Activated CD4-positive, alpha-beta T cell treated with anti-CD3 and anti-CD28 coated beads for 36 hours (primary cell): ENCODE measurements at regions not wholly inside any gene's neighbourhood (a gene's known extent, or its start where the extent isn't known, plus 50 kb on each side); places are given as distances from the start of the nearest gene placed in this dataset.

Experiments used
- ATAC-seq: fragments of 200-7000 bp; cut with Tn5 transposase; one replicate; pipeline ENCODE4 v1.10.0; 2021; ENCODE audit warnings: mild to moderate bottlenecking, moderate library complexity
- CTCF ChIA-PET: fragments of 350-600 bp; sonication (Branson Sonifier 250); formaldehyde crosslinking; loops from one replicate; lab custom pipeline; 2021; ENCODE audit warnings: antibody characterized with exemption; lab: Charles Lee
- POLR2A ChIA-PET: fragments of 350-600 bp; sonication (Branson Sonifier 250); formaldehyde crosslinking; loops from one replicate; lab custom pipeline; 2021; ENCODE audit warnings: antibody characterized with exemption, inconsistent platforms; lab: Charles Lee
- DNase-seq: peaks from one replicate; pipeline ENCODE4 v3.0.0-alpha.2; 2020
- H3K27ac Mint-ChIP-seq: one replicate; pipeline ENCODE4 v1.8.0; 2021; ENCODE audit warnings: mixed read lengths
- H3K27me3 Mint-ChIP-seq: one replicate; pipeline ENCODE4 v1.8.0; 2021; ENCODE audit warnings: mixed read lengths
- H3K36me3 Mint-ChIP-seq: one replicate; pipeline ENCODE4 v1.8.0; 2021; ENCODE audit warnings: low read depth, mixed read lengths
- H3K4me1 Mint-ChIP-seq: one replicate; pipeline ENCODE4 v1.8.0; 2021; ENCODE audit warnings: mixed read lengths
- H3K4me3 Mint-ChIP-seq: one replicate; pipeline ENCODE4 v1.8.0; 2021; ENCODE audit warnings: mild to moderate bottlenecking, moderate library complexity, mixed read lengths
- H3K9me3 Mint-ChIP-seq: one replicate; pipeline ENCODE4 v1.8.0; 2021; ENCODE audit warnings: low read depth, mixed read lengths
- intact Hi-C, 2 experiments: fragments of 100-400 bp; cut with DNase I in 1 of 2; cut with micrococcal nuclease in 1 of 2; formaldehyde crosslinking; loops; one replicate each; pipeline versions ENCODE4 v1.14.2 to v1.15.1; 2022 to 2024; cut with DNase I, micrococcal nuclease

- H3K36me3 Mint-ChIP-seq: no peaks in the 10 kb centered on the region
- ChIA-PET POLR2A (no interaction called here), CTCF (no interaction called here)
- intact Hi-C loops: no loop called here
- no peak for ATAC-seq
- H3K27me3 Mint-ChIP-seq: peaks cover 5% of the 10 kb centered on the region
- no peaks in the 10 kb centered on the region for H3K4me1 Mint-ChIP-seq
- no peak overlapping the region for H3K27ac Mint-ChIP-seq
- no peak overlapping the region for H3K4me3 Mint-ChIP-seq
- no peaks in the 10 kb centered on the region for H3K9me3 Mint-ChIP-seq
- no peak for DNase-seq
Observed at GRCh38 chr5:38094889-38095288, 163.5 kb upstream of the EGFLAM start.

GRCh38 chr5:38093855-38094254, 164.5 kb upstream of the EGFLAM start:
- Mint-ChIP-seq H3K27ac (no peak overlapping the region), H3K4me1 (no peaks in the 10 kb centered on the region), H3K4me3 (no peak overlapping the region), H3K36me3 (no peaks in the 10 kb centered on the region), H3K27me3 (peaks cover 6% of the 10 kb centered on the region), H3K9me3 (no peaks in the 10 kb centered on the region)
- intact Hi-C loops: no loop called here
- DNase-seq (no peak), ATAC-seq (no peak)
- ChIA-PET POLR2A (no interaction called here), CTCF (no interaction called here)

- intact Hi-C loops: no loop called here
- ATAC-seq: no peak
- H3K9me3 Mint-ChIP-seq: peaks cover 2% of the 10 kb centered on the region
- no peaks in the 10 kb centered on the region for H3K4me1 Mint-ChIP-seq
- H3K27ac Mint-ChIP-seq: no peak overlapping the region
- H3K36me3 Mint-ChIP-seq: no peaks in the 10 kb centered on the region
- ChIA-PET POLR2A (no interaction called here), CTCF (interaction anchor here (0.6 kb wide), 1 partner anchor 470 kb away, joined by 4 read pairs; no protein-coding TSS in a partner anchor)
- H3K27me3 Mint-ChIP-seq: peaks cover 20% of the 10 kb centered on the region
- no peak overlapping the region for H3K4me3 Mint-ChIP-seq
- no peak for DNase-seq
Observed at GRCh38 chr5:38086777-38087176, 171.6 kb upstream of the EGFLAM start.

GRCh38 chr5:38079620-38080402, 178.5 kb upstream of the EGFLAM start:
- DNase-seq: no peak
- H3K4me3 Mint-ChIP-seq: no peak overlapping the region
- POLR2A ChIA-PET: no interaction called here
- no peaks in the 10 kb centered on the region for H3K9me3 Mint-ChIP-seq
- intact Hi-C loops: no loop called here
- CTCF ChIA-PET: no interaction called here
- no peaks in the 10 kb centered on the region for H3K4me1 Mint-ChIP-seq
- ATAC-seq: no peak
- peaks cover 8% of the 10 kb centered on the region for H3K27me3 Mint-ChIP-seq
- H3K36me3 Mint-ChIP-seq: no peaks in the 10 kb centered on the region
- H3K27ac Mint-ChIP-seq: no peak overlapping the region

- no peak overlapping the region for H3K4me3 Mint-ChIP-seq
- H3K27me3 Mint-ChIP-seq: peaks cover 1% of the 10 kb centered on the region
- no peaks in the 10 kb centered on the region for H3K36me3 Mint-ChIP-seq
- intact Hi-C loops: no loop called here
- H3K9me3 Mint-ChIP-seq: no peaks in the 10 kb centered on the region
- ATAC-seq (no peak), DNase-seq (no peak)
- no peak overlapping the region for H3K27ac Mint-ChIP-seq
- ChIA-PET CTCF (no interaction called here), POLR2A (no interaction called here)
- H3K4me1 Mint-ChIP-seq: no peaks in the 10 kb centered on the region
Observed at GRCh38 chr5:38078161-38078560, 180.2 kb upstream of the EGFLAM start.

- H3K9me3 Mint-ChIP-seq: no peaks in the 10 kb centered on the region
- CTCF ChIA-PET: no interaction called here
- ATAC-seq (no peak), DNase-seq (no peak)
- no peak overlapping the region for H3K27ac Mint-ChIP-seq
- no peaks in the 10 kb centered on the region for H3K27me3 Mint-ChIP-seq
- no peaks in the 10 kb centered on the region for H3K36me3 Mint-ChIP-seq
- intact Hi-C loops: no loop called here
- no peaks in the 10 kb centered on the region for H3K4me1 Mint-ChIP-seq
- POLR2A ChIA-PET: no interaction called here
- H3K4me3 Mint-ChIP-seq: no peak overlapping the region
Observed at GRCh38 chr5:38077652-38078051, 180.7 kb upstream of the EGFLAM start.

- no peak for DNase-seq
- Mint-ChIP-seq H3K27ac (no peak overlapping the region), H3K4me1 (no peaks in the 10 kb centered on the region), H3K4me3 (no peak overlapping the region), H3K36me3 (no peaks in the 10 kb centered on the region), H3K27me3 (peaks cover 3% of the 10 kb centered on the region), H3K9me3 (no peaks in the 10 kb centered on the region)
- ChIA-PET POLR2A (no interaction called here), CTCF (no interaction called here)
- intact Hi-C loops: no loop called here
- no peak for ATAC-seq
Observed at GRCh38 chr5:38071831-38072694, 186.3 kb upstream of the EGFLAM start.

- H3K27ac Mint-ChIP-seq: no peak overlapping the region
- no peaks in the 10 kb centered on the region for H3K9me3 Mint-ChIP-seq
- H3K36me3 Mint-ChIP-seq: no peaks in the 10 kb centered on the region
- ChIA-PET CTCF (no interaction called here), POLR2A (no interaction called here)
- H3K27me3 Mint-ChIP-seq: peaks cover 6% of the 10 kb centered on the region
- no peak overlapping the region for H3K4me3 Mint-ChIP-seq
- DNase-seq (no peak), ATAC-seq (no peak)
- intact Hi-C loops: no loop called here
- H3K4me1 Mint-ChIP-seq: no peaks in the 10 kb centered on the region
Observed at GRCh38 chr5:38070304-38070950, 187.9 kb upstream of the EGFLAM start.

GRCh38 chr5:38069360-38069759, 189.0 kb upstream of the EGFLAM start:
- no peak for DNase-seq
- intact Hi-C loops: no loop called here
- H3K27me3 Mint-ChIP-seq: peaks cover 6% of the 10 kb centered on the region
- no peaks in the 10 kb centered on the region for H3K36me3 Mint-ChIP-seq
- peaks cover 4% of the 10 kb centered on the region for H3K9me3 Mint-ChIP-seq
- CTCF ChIA-PET: no interaction called here
- no peaks in the 10 kb centered on the region for H3K4me1 Mint-ChIP-seq
- ATAC-seq: no peak
- no peak overlapping the region for H3K27ac Mint-ChIP-seq
- no peak overlapping the region for H3K4me3 Mint-ChIP-seq
- POLR2A ChIA-PET: no interaction called here

GRCh38 chr5:38060354-38060753, 198.0 kb upstream of the EGFLAM start:
- no peaks in the 10 kb centered on the region for H3K27me3 Mint-ChIP-seq
- intact Hi-C loops: no loop called here
- no peaks in the 10 kb centered on the region for H3K4me1 Mint-ChIP-seq
- no peak for DNase-seq
- H3K27ac Mint-ChIP-seq: no peak overlapping the region
- no peaks in the 10 kb centered on the region for H3K36me3 Mint-ChIP-seq
- ATAC-seq: no peak
- peaks cover 4% of the 10 kb centered on the region for H3K9me3 Mint-ChIP-seq
- POLR2A ChIA-PET: no interaction called here
- CTCF ChIA-PET: interaction anchor here (0.6 kb wide), 1 partner anchor 463 kb away, joined by 3 read pairs; no protein-coding TSS in a partner anchor
- no peak overlapping the region for H3K4me3 Mint-ChIP-seq

- Mint-ChIP-seq H3K4me3 (no peak overlapping the region), H3K4me1 (no peaks in the 10 kb centered on the region), H3K27me3 (no peaks in the 10 kb centered on the region), H3K27ac (no peak overlapping the region), H3K36me3 (no peaks in the 10 kb centered on the region), H3K9me3 (peaks cover 4% of the 10 kb centered on the region)
- CTCF ChIA-PET: interaction anchor here (1.1 kb wide), 1 partner anchor 285 kb away, joined by 3 read pairs; no protein-coding TSS in a partner anchor
- intact Hi-C loops: no loop called here
- DNase-seq (no peak), ATAC-seq (no peak)
- POLR2A ChIA-PET: no interaction called here
Observed at GRCh38 chr5:38059876-38060275, 198.5 kb upstream of the EGFLAM start.
